Psoas muscle (tissue), 7 donors: ENCODE measurements at regions not wholly inside any gene's neighbourhood (a gene's known extent, or its start where the extent isn't known, plus 50 kb on each side); places are given as distances from the start of the nearest gene placed in this dataset.

Experiments used
- ATAC-seq, 4 donors: fragments of 200-7000 bp; cut with Tn5 transposase; one replicate each; pipeline ENCODE4 v1.9.1; 2020; ENCODE audit warnings: moderate library complexity in 3 of 4, mild to moderate bottlenecking in 2 of 4
- DNase-seq, 2 donors: peaks; one replicate each; pipeline ENCODE4 v3.0.0-alpha.2; 2020
- H3K27ac ChIP-seq: fragments of 200-600 bp; one replicate; pipeline ENCODE4 v1.8.0; 2022
- H3K27me3 ChIP-seq, 3 donors: fragments of 200-600 bp in 1 of 3; one replicate each; pipeline versions ENCODE4 v1.6.1 to v1.8.0; 2013 to 2022; ENCODE audit warnings: low read length in 2 of 3, mild to moderate bottlenecking in 2 of 3, moderate library complexity in 1 of 3; ENCODE audit not compliant: insufficient read depth in 3 of 3
- H3K36me3 ChIP-seq, 2 donors: fragments of 200-600 bp in 1 of 2; one replicate each; pipeline versions ENCODE4 v1.6.1 to v1.8.0; 2013 to 2022; ENCODE audit warnings: low read depth in 1 of 2, mild to moderate bottlenecking in 1 of 2, moderate library complexity in 1 of 2; ENCODE audit not compliant: insufficient read depth in 1 of 2
- H3K4me1 ChIP-seq: fragments of 200-600 bp; one replicate; pipeline ENCODE4 v1.8.0; 2022
- H3K4me3 ChIP-seq: fragments of 200-600 bp; one replicate; pipeline ENCODE4 v1.8.0; 2022; ENCODE audit warnings: mild to moderate bottlenecking
- H3K9me3 ChIP-seq: fragments of 200-600 bp; one replicate; pipeline ENCODE4 v1.8.0; 2022
- CTCF ChIP-seq: fragments of 200-600 bp; IDR thresholded peaks from one replicate; pipeline ENCODE4 v1.8.0; 2022; ENCODE audit warnings: antibody characterized with exemption
- WGBS, 3 donors: extraction: QIAGEN DNeasy Blood & Tissue Kit; methylation state at CpG; one replicate each; pipeline versions ENCODE4 v1.1.6 to v1.1.7; 2013; 5-methylcytosine and 5-hydroxymethylcytosine counted together
- intact Hi-C, 2 donors: fragments of 100-400 bp; cut with DNase I; formaldehyde crosslinking; loops; one replicate each; pipeline versions ENCODE4 v1.11.0 to v1.14.2; 2022
- donor health status: healthy with polysubstance abuse.
- donor health status: DM: no; HTN: no; CAD: no; lungs with moderate emphysema.
- donor health status: Bipolar disorder and iron deficiency.
- donor health status: healthy.
- donor health status: DM: yes; HTN: yes; CAD: no.
- donor health status: DM: no; HTN: no; CAD: no.
- donor health status: DM: yes; HTN: yes; CAD: no.

GRCh38 chr10:44178856-44179255, 206.0 kb downstream of the CXCL12 start:
- Histone ChIP-seq H3K4me1 (no peaks in the 10 kb centered on the region), H3K36me3 (no peaks in the 10 kb centered on the region), H3K9me3 (no peaks in the 10 kb centered on the region), H3K27ac (no peak overlapping the region), H3K4me3 (no peak overlapping the region), H3K27me3 (no peaks in the 10 kb centered on the region)
- no peak for DNase-seq
- intact Hi-C loops = no loop called here
- TF ChIP-seq CTCF = no peak
- ATAC-seq = no peak
- 95% methylated on average over 3 of the region's 3 CpGs for WGBS, 3 donors

GRCh38 chr10:44178281-44178680, 206.6 kb downstream of the CXCL12 start:
- DNase-seq = no peak
- Histone ChIP-seq H3K27me3 (no peaks in the 10 kb centered on the region), H3K36me3 (no peaks in the 10 kb centered on the region), H3K4me3 (no peak overlapping the region), H3K9me3 (no peaks in the 10 kb centered on the region), H3K27ac (no peak overlapping the region), H3K4me1 (no peaks in the 10 kb centered on the region)
- TF ChIP-seq CTCF = no peak
- ATAC-seq = no peak
- WGBS, 3 donors = 84 to 87% (median 84%) methylated on average over 3 of the region's 3 CpGs
- intact Hi-C loops = no loop called here

- H3K27ac ChIP-seq = no peak overlapping the region
- no peaks in the 10 kb centered on the region for H3K27me3 ChIP-seq
- DNase-seq (no peak), ATAC-seq (no peak)
- H3K9me3 ChIP-seq = no peaks in the 10 kb centered on the region
- no peaks in the 10 kb centered on the region for H3K36me3 ChIP-seq
- TF ChIP-seq CTCF = no peak
- H3K4me1 ChIP-seq = no peaks in the 10 kb centered on the region
- H3K4me3 ChIP-seq = no peak overlapping the region
- intact Hi-C loops = no loop called here
- 84 to 92% (median 92%) methylated on average over 7 of the region's 7 CpGs for WGBS, 3 donors
Observed at GRCh38 chr10:44177610-44178009, 207.3 kb downstream of the CXCL12 start.

GRCh38 chr10:44176311-44176710, 208.6 kb downstream of the CXCL12 start:
- no peaks in the 10 kb centered on the region for H3K4me1 ChIP-seq
- no peak overlapping the region for H3K4me3 ChIP-seq
- H3K9me3 ChIP-seq = no peaks in the 10 kb centered on the region
- no peaks in the 10 kb centered on the region for H3K36me3 ChIP-seq
- 50 to 61% (median 53%) methylated on average over 3 of the region's 3 CpGs for WGBS, 3 donors
- DNase-seq (no peak), ATAC-seq (no peak)
- intact Hi-C loops = no loop called here
- no peak overlapping the region for H3K27ac ChIP-seq
- no peaks in the 10 kb centered on the region for H3K27me3 ChIP-seq
- no peak for TF ChIP-seq CTCF

GRCh38 chr10:44173608-44173894, 211.3 kb downstream of the CXCL12 start:
- DNase-seq (no peak), ATAC-seq (no peak)
- no peaks in the 10 kb centered on the region for H3K4me1 ChIP-seq
- H3K27me3 ChIP-seq = no peaks in the 10 kb centered on the region
- 70 to 72% (median 71%) methylated on average over 4 of the region's 4 CpGs for WGBS, 3 donors
- H3K27ac ChIP-seq = no peak overlapping the region
- no peaks in the 10 kb centered on the region for H3K36me3 ChIP-seq
- H3K9me3 ChIP-seq = no peaks in the 10 kb centered on the region
- intact Hi-C loops = no loop called here
- H3K4me3 ChIP-seq = no peak overlapping the region
- TF ChIP-seq CTCF = no peak
